Heart left ventricle (tissue), 16 donors: ENCODE measurements at regions not wholly inside any gene's neighbourhood (a gene's known extent, or its start where the extent isn't known, plus 50 kb on each side); places are given as distances from the start of the nearest gene placed in this dataset.

Experiments
- ATAC-seq, 4 donors: fragments of 200-7000 bp; cut with Tn5 transposase; one replicate each; pipeline ENCODE4 v1.9.1; 2020 to 2022; ENCODE audit warnings: moderate library complexity in 4 of 4, mild to moderate bottlenecking in 3 of 4, moderate number of reproducible peaks in 1 of 4
- DNase-seq, 5 donors: peaks; one replicate each; pipeline ENCODE4 v3.0.0-alpha.2; 2020
- H3K27ac ChIP-seq, 12 donors: fragments of 200-600 bp; sonication (generic) in 4 of 12; one replicate each; pipeline versions ENCODE4 v1.5.0 to v1.8.0; 2016 to 2022; ENCODE audit warnings: mild to moderate bottlenecking in 2 of 12
- H3K27me3 ChIP-seq, 9 donors: fragments of 200-600 bp; sonication (generic) in 2 of 9; one replicate each; pipeline versions ENCODE4 v1.5.1 to v1.8.0; 2016 to 2022; ENCODE audit warnings: mild to moderate bottlenecking in 3 of 9
- H3K36me3 ChIP-seq, 9 donors: fragments of 200-600 bp; sonication (generic) in 2 of 9; one replicate each; pipeline versions ENCODE4 v1.5.0 to v1.8.0; 2018 to 2022; ENCODE audit warnings: mild to moderate bottlenecking in 2 of 9
- H3K4me1 ChIP-seq, 12 donors: fragments of 200-600 bp; sonication (generic) in 4 of 12; one replicate each; pipeline versions ENCODE4 v1.5.0 to v1.8.0; 2016 to 2022; ENCODE audit warnings: mild to moderate bottlenecking in 3 of 12
- H3K4me3 ChIP-seq, 12 donors: fragments of 200-600 bp; sonication (generic) in 4 of 12; one replicate each; pipeline versions ENCODE4 v1.5.0 to v1.8.0; 2017 to 2022; ENCODE audit warnings: mild to moderate bottlenecking in 9 of 12, moderate library complexity in 4 of 12
- H3K9me3 ChIP-seq, 12 donors: fragments of 200-600 bp; sonication (generic) in 4 of 12; one replicate each; pipeline versions ENCODE4 v1.5.0 to v1.8.0; 2016 to 2022; ENCODE audit warnings: mild to moderate bottlenecking in 1 of 12
- POLR2A ChIP-seq, 2 donors: fragments of 450-650 bp; IDR thresholded peaks; one replicate each; pipeline ENCODE4 v1.6.1; 2017; ENCODE audit warnings: antibody characterized with exemption in 2 of 2, mild to moderate bottlenecking in 2 of 2, moderate library complexity in 2 of 2
- WGBS, 4 donors: extraction: QIAGEN DNeasy Blood & Tissue Kit in 2 of 4; methylation state at CpG; one replicate each; pipeline versions ENCODE4 v1.1.5 to v1.1.7; 2013 to 2018; 5-methylcytosine and 5-hydroxymethylcytosine counted together
- intact Hi-C, 10 donors: fragments of 100-400 bp; cut with DNase I; formaldehyde crosslinking; loops; one replicate each; pipeline versions ENCODE4 v1.11.1 to v1.14.2; 2022
- TF ChIP-seq, protein P1 (sequence below), 12 donors: fragments of 200-600 bp; sonication (generic) in 4 of 12; IDR thresholded peaks; one replicate each; pipeline versions ENCODE4 v1.5.0 to v1.8.0; 2018 to 2022; ENCODE audit warnings: antibody characterized with exemption in 12 of 12, mild to moderate bottlenecking in 5 of 12
- donor health status: ischemic (EF 13 %, LVEDD 7.1; RV severe dilation, severe dysfunction).
- donor health status: healthy with polysubstance abuse.
- donor health status: DM: no; HTN: yes; CAD: no.
- donor health status: DM: no; HTN: no; CAD: no.
- donor health status: ischemic (EF 25% LVEDD 6.9; RV normal size, moderate dysfunction).
- donor health status: ischemic (EF 25% LVEDD 5.7; RV mildly dilated, moderate dysfunction).
- donor health status: healthy.
- donor health status: DM: yes; HTN: yes; CAD: no.
- donor health status: ischemic (EF 35%, LVEDD 5.7; RV mildly dilated, moderate dysfunction).
- donor health status: nonischemic (EF 11% LVEDD 7.7; RV severe dilation, severe dysfunction).
- donor health status: DM: yes; HTN: yes; CAD: no.
- donor health status: PGD.
- donor health status: ischemic (EF 29% LVEDD 5.4; RV normal size, mild dysfunction).
- donor health status: nonischemic (EF 23%, LVEDD 6.1; RV moderate dilation, normal function).

DNA sequence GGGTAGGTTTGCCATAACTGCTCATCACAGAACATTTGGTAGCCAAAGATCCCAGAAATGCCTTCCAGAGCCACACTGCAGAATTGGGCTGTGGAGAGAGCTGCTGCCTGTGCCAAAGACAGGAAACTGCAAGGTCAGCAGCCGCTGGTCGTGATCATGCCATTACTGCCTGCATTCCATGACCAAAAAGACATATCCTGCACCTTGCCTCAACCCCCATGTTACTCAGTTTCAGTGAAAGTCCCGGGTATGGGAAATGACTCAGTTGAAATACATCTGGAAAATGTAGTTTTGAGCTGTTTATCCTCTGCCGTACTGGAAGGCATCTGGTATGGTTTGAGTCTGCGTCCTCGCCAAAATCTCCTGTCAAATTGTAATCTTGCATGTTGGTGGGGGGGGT is 161.7 kb downstream of the FCRL5 start:
- TF ChIP-seq, protein P1, sequence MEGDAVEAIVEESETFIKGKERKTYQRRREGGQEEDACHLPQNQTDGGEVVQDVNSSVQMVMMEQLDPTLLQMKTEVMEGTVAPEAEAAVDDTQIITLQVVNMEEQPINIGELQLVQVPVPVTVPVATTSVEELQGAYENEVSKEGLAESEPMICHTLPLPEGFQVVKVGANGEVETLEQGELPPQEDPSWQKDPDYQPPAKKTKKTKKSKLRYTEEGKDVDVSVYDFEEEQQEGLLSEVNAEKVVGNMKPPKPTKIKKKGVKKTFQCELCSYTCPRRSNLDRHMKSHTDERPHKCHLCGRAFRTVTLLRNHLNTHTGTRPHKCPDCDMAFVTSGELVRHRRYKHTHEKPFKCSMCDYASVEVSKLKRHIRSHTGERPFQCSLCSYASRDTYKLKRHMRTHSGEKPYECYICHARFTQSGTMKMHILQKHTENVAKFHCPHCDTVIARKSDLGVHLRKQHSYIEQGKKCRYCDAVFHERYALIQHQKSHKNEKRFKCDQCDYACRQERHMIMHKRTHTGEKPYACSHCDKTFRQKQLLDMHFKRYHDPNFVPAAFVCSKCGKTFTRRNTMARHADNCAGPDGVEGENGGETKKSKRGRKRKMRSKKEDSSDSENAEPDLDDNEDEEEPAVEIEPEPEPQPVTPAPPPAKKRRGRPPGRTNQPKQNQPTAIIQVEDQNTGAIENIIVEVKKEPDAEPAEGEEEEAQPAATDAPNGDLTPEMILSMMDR (IDR thresholded peaks at IDR 0.05) = no peak
- TF ChIP-seq POLR2A (IDR thresholded peaks at IDR 0.05) = no peak
- DNase-seq = no peak
- no peak overlapping the region for H3K27ac ChIP-seq
- H3K27me3 ChIP-seq = peaks cover 0 to 16% (median 2%) of the 10 kb centered on the region in 9 donors
- WGBS, 4 donors = 26 to 54% (median 36%) methylated on average over 6 of the region's 6 CpGs
- intact Hi-C loops = no loop called here
- no peak for ATAC-seq
- no peak overlapping the region for H3K4me3 ChIP-seq
- H3K9me3 ChIP-seq = peaks cover 0 to 6% (median 0%) of the 10 kb centered on the region in 12 donors
- no peaks in the 10 kb centered on the region for H3K36me3 ChIP-seq
- no peaks in the 10 kb centered on the region for H3K4me1 ChIP-seq

DNA sequence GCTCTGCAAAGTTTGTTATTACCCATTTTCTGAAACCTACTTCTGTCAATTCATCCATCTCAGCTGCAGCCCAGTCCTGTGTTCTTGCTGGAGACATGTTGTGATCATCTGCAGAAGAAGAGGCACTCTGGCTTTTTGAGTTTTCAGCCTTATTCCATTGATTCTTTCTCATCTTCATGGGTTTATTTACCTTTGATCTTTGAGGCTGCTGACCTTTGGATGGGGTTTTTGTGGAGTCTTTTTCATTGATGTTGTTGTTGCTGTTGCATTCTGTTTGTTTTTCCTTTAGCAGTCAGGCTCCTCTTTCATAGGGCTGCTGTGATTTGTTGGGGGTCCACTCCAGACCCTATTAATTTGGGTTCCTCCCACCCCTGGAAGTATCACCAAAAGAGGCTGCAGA is 164.3 kb downstream of the FCRL5 start:
- intact Hi-C loops = no loop called here
- TF ChIP-seq, protein P1 (IDR thresholded peaks at IDR 0.05) = no peak
- no peak for TF ChIP-seq POLR2A (IDR thresholded peaks at IDR 0.05)
- DNase-seq (no peak), ATAC-seq (no peak)
- Histone ChIP-seq H3K9me3 (no peaks in the 10 kb centered on the region), H3K27ac (no peak overlapping the region), H3K4me3 (no peak overlapping the region), H3K36me3 (no peaks in the 10 kb centered on the region), H3K4me1 (no peaks in the 10 kb centered on the region), H3K27me3 (peaks cover 0 to 22% (median 2%) of the 10 kb centered on the region in 9 donors)

DNA sequence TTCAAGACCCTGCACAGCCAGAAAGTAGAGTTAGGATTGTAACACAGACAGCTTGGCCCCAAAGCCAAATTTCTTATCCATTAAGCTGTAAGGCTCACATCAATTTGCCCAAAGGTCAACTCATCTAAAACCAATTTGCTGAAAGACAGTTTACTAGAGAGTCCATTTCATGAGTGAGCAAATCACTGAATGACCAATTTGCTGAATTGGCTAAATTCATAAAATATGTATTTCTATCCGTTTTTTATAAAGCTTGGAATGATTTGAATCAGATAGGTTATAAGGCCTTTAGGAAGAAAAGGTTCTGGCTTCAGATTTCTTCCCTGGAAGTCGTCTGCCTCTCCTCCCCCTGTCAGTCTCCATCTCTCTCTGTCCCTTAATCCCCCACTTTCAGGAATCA is 168.1 kb downstream of the FCRL5 start:
- Histone ChIP-seq H3K36me3 (no peaks in the 10 kb centered on the region), H3K27ac (no peak overlapping the region), H3K4me1 (no peaks in the 10 kb centered on the region), H3K9me3 (no peaks in the 10 kb centered on the region), H3K27me3 (peaks cover 0 to 31% (median 4%) of the 10 kb centered on the region in 9 donors), H3K4me3 (no peak overlapping the region)
- WGBS, 4 donors = 22 to 33% (median 27%) methylated on average over 2 of the region's 2 CpGs
- ATAC-seq (no peak), DNase-seq (no peak)
- intact Hi-C loops = loop anchor here in 1 of 10 donors (5.0 kb wide), 1 partner anchor 103 kb away; no protein-coding TSS in a partner anchor
- TF ChIP-seq, protein P1 (IDR thresholded peaks at IDR 0.05) = no peak
- no peak for TF ChIP-seq POLR2A (IDR thresholded peaks at IDR 0.05)

DNA sequence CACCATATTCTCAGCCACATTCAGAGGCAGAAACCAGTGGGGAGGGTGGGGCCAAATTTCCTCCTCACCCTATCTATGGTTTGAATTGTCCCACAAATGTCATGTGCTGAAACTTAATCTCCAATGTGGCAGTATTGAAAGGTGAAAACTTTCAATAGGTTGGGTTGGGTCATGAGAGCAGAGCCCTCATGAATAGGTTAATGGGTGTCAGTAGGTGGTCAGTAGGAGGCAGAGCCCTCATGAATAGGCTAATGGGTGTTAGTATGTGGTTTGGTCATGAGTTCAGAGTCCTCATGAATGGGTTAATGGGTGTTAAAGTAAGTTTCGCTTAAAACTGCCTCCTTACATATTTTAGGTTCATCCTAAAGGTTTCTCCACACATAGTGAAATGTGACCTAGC is 170.0 kb downstream of the FCRL5 start:
- DNase-seq (no peak), ATAC-seq (no peak)
- no peak for TF ChIP-seq POLR2A (IDR thresholded peaks at IDR 0.05)
- TF ChIP-seq, protein P1 (IDR thresholded peaks at IDR 0.05) = no peak
- H3K9me3 ChIP-seq = no peaks in the 10 kb centered on the region
- 87 to 96% (median 94%) methylated on average over 1 of the region's 1 CpG for WGBS, 4 donors
- intact Hi-C loops = loop anchor here in 1 of 10 donors (5.0 kb wide), 1 partner anchor 105 kb away; no protein-coding TSS in a partner anchor
- peaks cover 0 to 38% (median 4%) of the 10 kb centered on the region in 9 donors for H3K27me3 ChIP-seq
- no peak overlapping the region for H3K4me3 ChIP-seq
- no peaks in the 10 kb centered on the region for H3K4me1 ChIP-seq
- H3K27ac ChIP-seq = no peak overlapping the region
- H3K36me3 ChIP-seq = no peaks in the 10 kb centered on the region
